ENCODE measurements at regions not wholly inside any gene's neighbourhood (a gene's known extent, or its start where the extent isn't known, plus 50 kb on each side); places are given as distances from the start of the nearest gene placed in this dataset.

DNA sequence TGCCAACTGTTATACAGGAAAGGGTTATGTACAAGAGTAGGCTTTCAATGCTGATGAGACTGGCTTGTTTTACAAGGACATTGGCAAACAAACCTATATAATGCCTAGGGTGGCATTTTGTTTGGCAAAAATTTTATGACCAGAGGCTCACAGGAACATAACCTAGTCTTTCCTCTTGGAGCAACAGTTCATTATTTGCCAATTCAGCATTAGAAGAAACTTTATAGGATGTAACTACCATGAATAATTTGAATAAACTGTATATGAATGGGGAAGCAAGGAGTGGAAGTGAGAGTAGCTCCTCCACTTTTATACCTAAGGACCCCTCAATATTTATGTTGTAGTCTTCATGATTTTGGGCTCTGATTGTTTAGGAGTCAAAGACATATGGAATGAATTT is 103.9 kb upstream of the WAC start:
- TF ChIP-seq, protein P1, sequence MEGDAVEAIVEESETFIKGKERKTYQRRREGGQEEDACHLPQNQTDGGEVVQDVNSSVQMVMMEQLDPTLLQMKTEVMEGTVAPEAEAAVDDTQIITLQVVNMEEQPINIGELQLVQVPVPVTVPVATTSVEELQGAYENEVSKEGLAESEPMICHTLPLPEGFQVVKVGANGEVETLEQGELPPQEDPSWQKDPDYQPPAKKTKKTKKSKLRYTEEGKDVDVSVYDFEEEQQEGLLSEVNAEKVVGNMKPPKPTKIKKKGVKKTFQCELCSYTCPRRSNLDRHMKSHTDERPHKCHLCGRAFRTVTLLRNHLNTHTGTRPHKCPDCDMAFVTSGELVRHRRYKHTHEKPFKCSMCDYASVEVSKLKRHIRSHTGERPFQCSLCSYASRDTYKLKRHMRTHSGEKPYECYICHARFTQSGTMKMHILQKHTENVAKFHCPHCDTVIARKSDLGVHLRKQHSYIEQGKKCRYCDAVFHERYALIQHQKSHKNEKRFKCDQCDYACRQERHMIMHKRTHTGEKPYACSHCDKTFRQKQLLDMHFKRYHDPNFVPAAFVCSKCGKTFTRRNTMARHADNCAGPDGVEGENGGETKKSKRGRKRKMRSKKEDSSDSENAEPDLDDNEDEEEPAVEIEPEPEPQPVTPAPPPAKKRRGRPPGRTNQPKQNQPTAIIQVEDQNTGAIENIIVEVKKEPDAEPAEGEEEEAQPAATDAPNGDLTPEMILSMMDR (optimal IDR thresholded peaks at IDR 0.05 in 1 of 3, IDR thresholded peaks at IDR 0.05 in 1 of 3, conservative IDR thresholded peaks at IDR 0.05 in 1 of 3; ENCODE audit: extremely low read depth in 1 of 3, insufficient read depth in 2 of 3, low read length in 3 of 3) = no peak
- no peak for TF ChIP-seq EZH2 (IDR thresholded peaks at IDR 0.05; ENCODE audit: low read length)

Measured in keratinocyte (primary cell).